ENCODE measurements at regions not wholly inside any gene's neighbourhood (a gene's known extent, or its start where the extent isn't known, plus 50 kb on each side); places are given as distances from the start of the nearest gene placed in this dataset.

- no peak for DNase-seq (ENCODE audit: low read depth in 2 of 2)
These were observed 367.7 kb upstream of the NETO1 start for GRCh38 chr18:73235491-73235890.

DNA sequence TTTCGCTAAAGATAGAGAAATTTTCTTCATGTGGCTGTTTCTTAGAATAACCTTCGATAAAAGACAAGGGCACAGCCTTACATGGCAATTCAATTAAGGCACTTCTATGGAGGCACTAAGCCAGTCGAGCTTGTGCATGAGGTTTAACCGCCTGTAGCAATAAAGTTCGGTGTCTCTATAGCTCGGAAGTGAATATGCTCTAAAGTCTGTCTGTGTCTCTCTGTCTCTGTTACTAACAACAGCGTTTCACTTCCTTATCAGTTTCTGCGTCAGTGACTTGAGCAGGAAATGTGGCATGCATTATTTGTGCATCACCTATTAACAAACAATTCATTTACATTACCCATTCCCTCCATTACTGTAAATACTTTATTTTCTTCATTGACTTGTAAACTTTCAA lies 365.1 kb upstream of the NETO1 start:
- DNase-seq (ENCODE audit: low read depth in 2 of 2): no peak

DNA sequence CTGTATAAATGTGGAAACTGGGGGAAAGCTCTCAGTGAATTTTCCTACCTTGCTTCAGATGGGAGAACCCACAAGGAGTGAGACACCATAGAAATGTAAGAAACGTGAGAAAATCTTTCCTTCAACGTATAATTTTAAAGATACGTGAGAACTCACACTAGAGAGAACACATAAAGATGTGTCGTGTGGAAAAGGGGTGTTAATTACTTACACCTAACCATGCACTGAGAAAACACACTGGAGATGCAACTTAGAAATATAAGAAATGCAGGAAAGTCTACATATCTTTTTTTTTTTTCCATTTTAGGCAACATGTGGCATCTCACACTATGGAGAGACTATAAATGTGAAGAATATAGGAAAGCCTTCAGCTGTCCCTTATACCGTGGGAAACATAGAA lies 352.9 kb upstream of the NETO1 start:
- DNase-seq (ENCODE audit: low read depth in 2 of 2): no peak

DNA sequence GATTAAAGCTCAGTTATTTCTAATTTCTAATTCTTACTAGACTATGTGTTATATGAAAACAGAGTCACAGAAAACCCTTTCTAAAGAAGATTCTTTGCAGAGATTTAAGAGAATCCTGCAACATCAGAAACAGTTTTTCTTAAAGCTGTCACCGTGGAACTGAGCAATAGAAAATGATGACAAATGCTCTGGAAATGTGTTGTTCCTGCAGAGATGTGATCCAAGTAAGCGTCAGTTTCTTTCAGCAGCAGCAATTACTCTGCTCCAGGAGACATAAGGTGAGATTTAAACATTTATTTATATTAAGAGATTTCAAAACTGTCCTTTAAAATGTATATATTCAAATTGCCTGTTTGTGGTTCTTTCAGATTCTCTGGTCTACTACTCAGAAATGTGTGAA lies 350.5 kb upstream of the NETO1 start:
- DNase-seq (ENCODE audit: low read depth in 2 of 2): no peak

- no peak for DNase-seq (ENCODE audit: low read depth in 2 of 2)
These were observed 347.2 kb upstream of the NETO1 start for GRCh38 chr18:73214970-73215369.

- DNase-seq (ENCODE audit: low read depth in 2 of 2): no peak
These were observed 344.7 kb upstream of the NETO1 start for GRCh38 chr18:73212442-73212841.

GRCh38 chr18:73201940-73202339 lies 334.2 kb upstream of the NETO1 start:
- no peak for DNase-seq (ENCODE audit: low read depth in 2 of 2)

DNA sequence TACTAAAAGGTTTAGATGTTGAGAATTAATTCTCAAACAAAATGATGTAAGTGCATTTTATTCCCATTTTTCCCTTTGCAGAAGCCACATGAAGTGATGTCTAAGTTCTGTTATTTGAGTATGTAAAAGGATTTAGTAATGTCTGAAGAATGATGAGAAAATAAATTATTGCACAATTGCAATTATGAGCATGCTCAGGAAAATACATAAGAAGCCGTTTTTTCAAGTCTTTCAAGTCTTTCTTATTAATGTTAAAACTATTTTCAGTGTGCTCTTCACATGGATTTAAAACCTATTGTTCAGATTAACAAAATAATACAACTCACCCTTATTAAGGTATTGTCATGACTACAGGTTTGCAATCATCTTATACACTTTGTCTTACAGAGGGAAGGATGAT lies 331.4 kb upstream of the NETO1 start:
- no peak for DNase-seq (ENCODE audit: low read depth in 2 of 2)

- no peak for DNase-seq (ENCODE audit: low read depth in 2 of 2)
These were observed 321.9 kb upstream of the NETO1 start for GRCh38 chr18:73189718-73190117.

DNA sequence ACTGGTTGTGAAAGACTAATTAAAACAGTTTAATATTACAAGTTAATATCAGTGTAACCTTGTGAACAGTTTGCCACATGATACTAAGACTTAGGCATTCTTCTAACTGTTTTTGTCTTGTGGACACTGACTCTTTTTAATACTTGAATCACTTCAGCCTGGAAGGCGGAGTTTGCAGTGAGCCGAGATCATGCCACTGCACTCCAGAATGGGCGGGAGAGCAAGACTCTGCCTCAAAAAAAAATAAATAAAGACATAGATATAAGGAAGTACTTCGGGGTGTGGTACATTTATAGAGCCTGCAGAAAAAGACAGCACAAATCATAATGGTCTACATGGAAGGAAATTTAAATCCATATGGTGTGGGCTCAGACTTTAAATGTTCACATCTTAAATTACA lies 300.4 kb upstream of the NETO1 start:
- DNase-seq (ENCODE audit: low read depth in 2 of 2): no peak

DNA sequence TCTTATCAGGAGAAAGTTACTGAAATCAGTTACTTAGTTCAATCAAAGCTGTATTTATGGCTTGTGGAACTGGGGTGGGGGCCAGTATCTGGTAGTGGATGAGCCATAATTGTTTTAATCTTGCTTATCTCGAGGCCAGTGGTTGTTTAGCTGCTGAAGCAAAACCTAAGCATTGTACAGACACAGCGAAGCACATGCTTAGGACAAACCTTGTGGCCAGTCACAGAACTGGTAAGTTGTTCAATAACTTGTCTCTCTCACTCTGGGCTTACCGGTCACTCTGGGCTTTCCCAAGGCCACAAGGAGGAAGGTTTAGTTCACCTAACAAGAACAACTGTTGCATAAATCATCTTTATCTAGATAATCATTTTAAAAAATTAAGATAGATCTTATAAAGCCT lies 296.6 kb upstream of the NETO1 start:
- no peak for DNase-seq (ENCODE audit: low read depth in 2 of 2)

DNA sequence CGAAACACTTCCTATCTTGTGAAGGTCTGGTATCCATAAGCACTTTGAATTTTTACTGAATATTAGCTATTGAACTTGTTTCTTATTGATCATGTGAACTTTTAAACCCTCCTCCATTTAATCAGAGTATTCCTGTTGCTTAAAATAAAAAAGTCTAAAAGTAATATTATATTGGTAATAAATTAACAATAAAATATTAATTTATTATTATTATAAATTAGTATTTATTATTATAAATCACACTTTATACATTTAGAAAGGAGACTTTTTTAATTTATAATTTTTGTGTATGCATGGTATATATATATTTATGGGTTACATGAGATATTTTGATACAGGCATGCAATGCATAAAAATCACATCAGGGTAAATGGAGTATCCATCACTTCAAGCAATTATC lies 295.4 kb upstream of the NETO1 start:
- DNase-seq (ENCODE audit: low read depth in 2 of 2): no peak

GRCh38 chr18:73156117-73156516 lies 288.3 kb upstream of the NETO1 start:
- no peak for DNase-seq (ENCODE audit: low read depth in 2 of 2)

- no peak for DNase-seq (ENCODE audit: low read depth in 2 of 2)
These were observed 285.5 kb upstream of the NETO1 start for GRCh38 chr18:73153271-73153670.

DNA sequence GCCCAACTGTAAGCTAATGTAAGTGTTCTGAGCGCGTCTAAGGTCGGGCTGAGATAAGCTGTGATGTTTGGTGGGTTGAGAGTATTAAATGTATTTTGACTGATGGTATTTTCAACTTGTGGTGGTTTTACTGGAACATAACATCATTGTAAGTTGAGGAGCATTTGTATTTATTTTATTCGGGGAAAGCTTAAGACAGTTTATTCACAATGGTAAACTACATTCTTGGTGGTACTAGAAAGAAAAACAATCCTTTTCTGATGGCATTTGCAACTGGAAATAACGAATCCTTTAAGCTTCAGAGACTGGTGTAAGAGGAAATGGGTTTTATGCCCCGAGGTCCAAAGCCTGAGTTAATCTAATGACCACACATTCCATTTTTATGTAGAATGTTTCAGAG lies 283.3 kb upstream of the NETO1 start:
- DNase-seq (ENCODE audit: low read depth in 2 of 2): no peak

- no peak for DNase-seq (ENCODE audit: low read depth in 2 of 2)
These were observed 282.4 kb upstream of the NETO1 start for GRCh38 chr18:73150199-73150598.

GRCh38 chr18:73147590-73147989 lies 279.8 kb upstream of the NETO1 start:
- no peak for DNase-seq (ENCODE audit: low read depth in 2 of 2)

DNA sequence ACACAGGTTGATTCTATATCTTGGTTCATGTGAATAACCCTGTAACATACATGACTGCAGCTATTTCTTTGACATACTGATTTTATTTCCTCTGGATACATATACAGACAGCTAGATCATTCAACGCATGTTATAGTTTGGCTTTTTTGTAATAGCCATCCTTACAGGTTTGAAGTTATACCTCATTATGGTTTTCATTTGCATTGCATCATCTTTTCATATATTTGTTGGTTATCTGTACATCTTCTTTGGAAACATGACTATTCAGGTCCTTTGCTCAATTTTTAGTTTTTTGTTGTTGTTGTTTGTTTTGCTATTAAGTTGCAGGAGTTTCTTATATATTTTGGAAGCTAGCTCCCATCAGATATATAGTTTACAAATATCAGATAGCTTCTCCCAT lies 276.2 kb upstream of the NETO1 start:
- DNase-seq (ENCODE audit: low read depth in 2 of 2): no peak

DNA sequence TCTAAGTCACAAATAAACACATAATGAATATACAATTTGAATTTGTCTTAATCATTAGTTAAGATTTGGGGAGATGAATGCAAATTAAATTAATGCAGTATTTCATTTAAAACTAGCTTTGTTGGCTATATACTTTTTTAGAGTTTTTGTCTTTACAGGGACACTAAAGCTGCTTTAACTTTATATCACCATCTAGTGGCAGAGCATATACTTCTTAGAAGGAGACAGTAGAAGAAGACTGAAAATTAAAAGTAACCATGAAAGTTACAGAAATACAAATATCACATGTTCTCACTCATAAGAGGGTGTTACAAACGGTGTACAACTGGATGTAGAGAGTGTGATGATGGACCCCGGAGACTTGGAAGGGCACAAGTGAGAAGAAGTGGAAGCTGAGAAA lies 268.3 kb upstream of the NETO1 start:
- DNase-seq (ENCODE audit: low read depth in 2 of 2): no peak

GRCh38 chr18:73124175-73124574 lies 256.4 kb upstream of the NETO1 start:
- no peak for DNase-seq (ENCODE audit: low read depth in 2 of 2)

DNA sequence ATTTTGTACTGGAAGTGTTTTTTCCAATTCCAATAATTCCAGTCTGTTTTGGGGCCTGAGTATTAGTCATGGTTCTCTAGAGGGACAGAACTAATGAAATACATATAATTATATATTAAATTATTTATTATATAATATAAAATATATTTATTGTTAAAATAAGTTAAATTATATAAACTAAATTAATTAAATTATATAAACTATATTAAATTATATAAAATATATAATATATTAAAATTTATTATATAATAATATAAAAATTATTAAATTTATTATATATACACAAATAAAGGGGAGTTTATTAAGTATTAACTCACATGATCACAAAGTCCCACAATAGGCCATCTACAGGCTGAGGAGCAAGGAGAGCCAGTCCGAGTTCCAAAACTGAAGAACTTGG lies 253.4 kb upstream of the NETO1 start:
- DNase-seq (ENCODE audit: low read depth in 2 of 2): no peak

DNA sequence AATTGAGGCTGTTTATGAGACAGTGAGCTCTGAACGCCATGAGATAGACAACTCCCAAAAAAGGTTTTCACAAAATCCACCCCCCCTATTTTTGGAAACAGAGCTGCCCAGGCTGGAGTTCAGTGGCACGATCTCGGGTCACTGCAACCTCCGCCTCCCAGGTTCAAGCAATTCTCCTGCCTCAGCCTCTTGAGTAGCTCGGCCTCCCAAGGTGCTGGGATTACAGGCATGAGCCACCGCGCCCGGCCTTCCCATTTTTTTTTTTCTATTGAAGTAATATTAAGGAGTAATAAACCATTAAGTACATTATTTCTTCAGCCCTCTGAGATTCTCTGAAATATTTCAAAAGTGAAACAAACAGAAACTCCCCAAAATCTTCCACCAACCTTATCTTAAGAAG lies 252.8 kb upstream of the NETO1 start:
- DNase-seq (ENCODE audit: low read depth in 2 of 2): no peak

GRCh38 chr18:73119574-73119973 lies 251.8 kb upstream of the NETO1 start:
- no peak for DNase-seq (ENCODE audit: low read depth in 2 of 2)

DNA sequence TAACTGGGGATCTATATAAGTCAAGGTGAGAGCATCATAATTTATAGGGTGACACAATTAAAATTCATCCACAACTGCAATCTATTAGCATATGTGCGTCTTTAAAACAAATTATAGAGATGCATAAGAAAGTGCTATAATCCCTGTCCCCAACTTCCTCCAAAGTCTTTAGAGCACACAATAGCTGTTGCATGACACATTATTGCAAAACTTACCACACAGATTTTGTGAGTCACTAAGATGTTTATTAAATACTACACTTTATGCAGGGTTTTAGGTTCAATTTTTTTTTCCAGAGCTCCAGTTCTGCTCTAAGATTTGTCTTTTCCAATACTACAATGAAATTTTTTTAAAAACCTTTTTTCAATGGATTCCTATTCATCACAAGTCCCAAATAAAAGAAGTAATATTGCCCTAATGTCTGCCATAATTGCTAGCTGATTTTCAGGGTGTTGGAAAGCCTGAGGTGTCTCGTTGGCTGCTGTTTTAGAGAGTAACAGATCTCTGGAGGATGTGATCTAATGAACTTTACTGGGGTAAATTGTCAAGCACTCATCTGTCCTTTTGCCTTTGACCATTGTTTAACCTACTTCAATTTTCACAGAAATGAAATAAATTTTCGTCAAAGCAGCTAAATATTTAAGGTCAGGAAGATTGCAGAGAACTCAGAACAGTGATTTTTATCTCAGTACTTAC lies 250.5 kb upstream of the NETO1 start:
- no peak for DNase-seq (ENCODE audit: low read depth in 2 of 2)
